Stomach (tissue), 4 donors: ENCODE measurements at regions not wholly inside any gene's neighbourhood (a gene's known extent, or its start where the extent isn't known, plus 50 kb on each side); places are given as distances from the start of the nearest gene placed in this dataset.

ENCODE experiments used
- CTCF ChIP-seq, 7 experiments: fragments of 450-650 bp in 4 of 7; fragments of 200-600 bp in 3 of 7; sonication (generic) in 3 of 7; IDR thresholded peaks; one replicate each; pipeline ENCODE4 v1.5.1; 2016 to 2019; ENCODE audit warnings: antibody characterized with exemption in 7 of 7, control low read depth in 2 of 7, mild to moderate bottlenecking in 1 of 7
- EP300 ChIP-seq: sonication (generic); formaldehyde crosslinking; IDR thresholded peaks from one replicate; pipeline ENCODE4 v1.6.1; 2017; ENCODE audit warnings: antibody characterized with exemption
- POLR2A ChIP-seq, 4 donors: fragments of 450-650 bp; IDR thresholded peaks; one replicate each; pipeline ENCODE4 v1.6.1; 2016; ENCODE audit warnings: antibody characterized with exemption in 4 of 4, control low read depth in 2 of 4, mild to moderate bottlenecking in 1 of 4, moderate library complexity in 1 of 4

DNA sequence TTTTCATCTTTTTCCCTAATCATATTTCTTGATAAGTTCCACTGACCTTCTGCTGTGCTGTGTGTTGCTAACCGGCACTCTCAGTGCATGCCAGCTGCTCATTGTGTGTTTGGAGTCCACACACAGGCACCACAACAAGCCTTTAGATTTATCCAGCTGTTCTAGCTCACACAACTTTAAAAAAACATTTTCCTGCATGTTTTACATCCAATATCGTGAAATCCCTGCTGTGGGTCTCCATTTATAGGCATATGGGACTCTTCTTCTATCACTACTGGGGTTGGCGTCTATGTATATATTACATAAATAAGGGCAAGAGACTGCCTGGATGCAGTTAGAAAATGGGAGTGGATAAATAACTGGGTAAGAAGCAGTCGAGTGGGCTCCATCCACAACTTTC lies 183.6 kb upstream of the ADARB2 start:
- no peak for TF ChIP-seq CTCF (IDR thresholded peaks at IDR 0.05)
- no peak for TF ChIP-seq POLR2A (IDR thresholded peaks at IDR 0.05)
- no peak for TF ChIP-seq EP300
